K562 (cell line): ENCODE measurements at regions not wholly inside any gene's neighbourhood (a gene's known extent, or its start where the extent isn't known, plus 50 kb on each side); places are given as distances from the start of the nearest gene placed in this dataset.

Source experiments
- ATAC-seq: fragments of 200-7000 bp; cut with Tn5 transposase; 3 replicates; pipeline ENCODE4 v1.9.1; 2020; ENCODE audit warnings: moderate library complexity
- BruUV-seq: library from RNA; stranded (reverse); fragments of 400-500 nt; replicated peaks from 2 replicates; lab custom pipeline; 2021; lab: Mats Ljungman, UMichigan
- CTCF ChIA-PET: fragments of 300-600 bp; formaldehyde crosslinking; extraction: SDS; loops from one replicate; lab custom pipeline; 2021; ENCODE audit warnings: low intra/inter-chr PET ratio; lab: Yijun Ruan, JAX
- POLR2A ChIA-PET: fragments of 300-600, 350-650 bp; sonication (Branson Sonifier 250); formaldehyde crosslinking; extraction: SDS; loops from one replicate; lab custom pipeline; 2021; ENCODE audit warnings: antibody characterized with exemption, inconsistent platforms; lab: Yijun Ruan, JAX
- DNase-seq, 4 experiments: peaks; one replicate each; pipeline versions ENCODE4 v3.0.0 to v3.0.0-alpha.2; 2011 to 2018; ENCODE audit warnings: low spot score in 3 of 4, mixed read lengths in 3 of 4; ENCODE audit errors: extremely low read depth in 1 of 4
- FAIRE-seq: peaks from 2 replicates; lab custom pipeline; 2011; peaks lifted over from hg19 to GRCh38; lab: Jason Lieb, UNC
- H2AFZ ChIP-seq: 2 replicates; pipeline ENCODE4 v1.6.0; 2011; ENCODE audit warnings: low read depth, low read length, control low read depth, inconsistent platforms
- H3K27ac ChIP-seq: fragments of 200-600 bp; 3 replicates; pipeline ENCODE4 v1.8.0; 2011; ENCODE audit warnings: low read depth, mild to moderate bottlenecking, control low read depth, inconsistent platforms, low read length, moderate library complexity, mixed read lengths; ENCODE audit errors: extremely low read depth
- H3K27me3 ChIP-seq, 2 experiments: fragments of 300-600 bp in 1 of 2; 2 replicates in 1 of 2; 3 replicates in 1 of 2; pipeline versions ENCODE4 v1.6.0 to v1.8.0; 2011; ENCODE audit warnings: inconsistent platforms in 2 of 2, low read length in 2 of 2, mild to moderate bottlenecking in 1 of 2, mixed read lengths in 1 of 2, moderate library complexity in 1 of 2; ENCODE audit not compliant: control insufficient read depth in 2 of 2, insufficient read depth in 2 of 2
- H3K36me3 ChIP-seq: fragments of 300-600 bp; 3 replicates; pipeline ENCODE4 v1.8.0; 2011; ENCODE audit warnings: mild to moderate bottlenecking, low read length, inconsistent platforms; ENCODE audit not compliant: control insufficient read depth, insufficient read depth
- H3K4me1 ChIP-seq, 2 experiments: fragments of 200-600 bp in 1 of 2; replicated peaks in 1 of 2; 2 replicates in 1 of 2; 3 replicates in 1 of 2; pipeline versions ENCODE4 v1.5.1 to v1.8.0; 2011; ENCODE audit warnings: inconsistent platforms in 2 of 2, low read length in 2 of 2, mild to moderate bottlenecking in 1 of 2, mixed read lengths in 1 of 2, moderate library complexity in 1 of 2; ENCODE audit not compliant: control insufficient read depth in 2 of 2, insufficient read depth in 2 of 2
- H3K4me2 ChIP-seq: 2 replicates; pipeline ENCODE4 v1.6.1; 2011; ENCODE audit warnings: low read length, control low read depth, inconsistent platforms, mixed read lengths; ENCODE audit not compliant: insufficient read depth
- H3K4me3 ChIP-seq: fragments of 200-600 bp; sonication (generic), shearing (Covaris generic); 2 replicates; pipeline ENCODE4 v1.5.1; 2016; ENCODE audit warnings: control low read depth, inconsistent platforms
- H3K79me2 ChIP-seq: fragments of 200-600 bp; 3 replicates; pipeline ENCODE4 v1.8.0; 2011; ENCODE audit warnings: low read length, inconsistent platforms; ENCODE audit not compliant: control insufficient read depth, insufficient read depth
- H3K9ac ChIP-seq, 2 experiments: 2 replicates each; pipeline versions ENCODE4 v1.6.0 to v1.6.1; 2011; ENCODE audit warnings: low read depth in 2 of 2, low read length in 2 of 2, control low read depth in 1 of 2, inconsistent platforms in 1 of 2, mild to moderate bottlenecking in 1 of 2, mixed read lengths in 1 of 2; ENCODE audit not compliant: insufficient read depth in 1 of 2
- H3K9me1 ChIP-seq: one replicate; pipeline ENCODE4 v1.6.0; 2011; ENCODE audit warnings: inconsistent platforms, mild to moderate bottlenecking, low read length, moderate library complexity; ENCODE audit not compliant: control insufficient read depth, insufficient read depth
- H3K9me3 ChIP-seq: replicated peaks from 2 replicates; pipeline ENCODE4 v1.5.1; 2011; ENCODE audit warnings: low read depth, low read length, inconsistent platforms; ENCODE audit not compliant: control insufficient read depth, insufficient read depth
- H4K20me1 ChIP-seq: replicated peaks from 2 replicates; pipeline ENCODE4 v1.6.1; 2011; ENCODE audit warnings: low read length, inconsistent platforms, mixed read lengths; ENCODE audit not compliant: control insufficient read depth, insufficient read depth
- ATF7 ChIP-seq: fragments of 450-650 bp; IDR thresholded peaks from 2 replicates; pipeline ENCODE4 v1.7.1; 2014; ENCODE audit warnings: mild to moderate bottlenecking, moderate library complexity
- C11orf30 ChIP-seq: fragments of 450-650 bp; IDR thresholded peaks from 2 replicates; pipeline ENCODE4 v1.6.1; 2016; ENCODE audit warnings: low read depth, mild to moderate bottlenecking
- CAMTA2 ChIP-seq: fragments of 250-450 bp; sonication (Bioruptor Pico); conservative IDR thresholded peaks from 2 replicates; pipeline ENCODE4 v1.5.1; 2022
- CREB5 ChIP-seq: fragments of 250-450 bp; sonication (Bioruptor Pico); IDR thresholded peaks from 2 replicates; pipeline ENCODE4 v1.5.0; 2020; ENCODE audit warnings: mild to moderate bottlenecking
- ESRRA ChIP-seq: fragments of 450-650 bp; IDR thresholded peaks from 2 replicates; pipeline ENCODE4 v1.6.1; 2014; ENCODE audit warnings: low read depth, mild to moderate bottlenecking, moderate library complexity, borderline replicate concordance
- HDGF ChIP-seq: fragments of 450-650 bp; IDR thresholded peaks from 2 replicates; pipeline ENCODE4 v1.6.1; 2016
- JUN ChIP-seq, 2 experiments: sonication (generic) in 1 of 2; formaldehyde crosslinking in 1 of 2; IDR thresholded peaks; 2 replicates each; pipeline versions ENCODE4 v1.6.1 to v1.8.0; 2012 to 2022; ENCODE audit warnings: borderline replicate concordance in 2 of 2, mild to moderate bottlenecking in 2 of 2, improper control_type of control experiment in 1 of 2, low read depth in 1 of 2, low read length in 1 of 2, missing genetic modification reagents in 1 of 2
- MYBL2 ChIP-seq, 2 experiments: fragments of 450-650 bp in 1 of 2; sonication (generic) in 1 of 2; formaldehyde crosslinking in 1 of 2; IDR thresholded peaks; 2 replicates each; pipeline versions ENCODE4 v1.6.1 to v1.8.1; 2017 to 2022; ENCODE audit warnings: borderline replicate concordance in 1 of 2, inconsistent platforms in 1 of 2, low read depth in 1 of 2, mild to moderate bottlenecking in 1 of 2, missing genetic modification reagents in 1 of 2, moderate library complexity in 1 of 2
- MYC ChIP-seq, 2 experiments: fragments of 250-450 bp in 1 of 2; sonication (Bioruptor Pico) in 1 of 2; IDR thresholded peaks; 2 replicates each; pipeline versions ENCODE4 v1.5.1 to v1.6.1; 2012 to 2021; ENCODE audit warnings: low read depth in 2 of 2, borderline replicate concordance in 1 of 2, improper control_type of control experiment in 1 of 2, low read length in 1 of 2, mild to moderate bottlenecking in 1 of 2, moderate library complexity in 1 of 2
- NRF1 ChIP-seq, 2 experiments: fragments of 450-650 bp; IDR thresholded peaks in 1 of 2; conservative IDR thresholded peaks in 1 of 2; 2 replicates each; pipeline ENCODE4 v1.6.1; 2014; ENCODE audit warnings: mild to moderate bottlenecking in 2 of 2
- SIN3B ChIP-seq: fragments of 450-650 bp; IDR thresholded peaks from 2 replicates; pipeline ENCODE4 v1.6.1; 2017; ENCODE audit warnings: low read depth, mild to moderate bottlenecking, moderate library complexity
- SMC3 ChIP-seq: conservative IDR thresholded peaks from 2 replicates; pipeline ENCODE4 v1.6.1; 2011; ENCODE audit warnings: low read depth, low read length, improper control_type of control experiment; ENCODE audit not compliant: insufficient read depth
- TBL1XR1 ChIP-seq, 2 experiments: IDR thresholded peaks; 2 replicates each; pipeline ENCODE4 v1.6.1; 2012; ENCODE audit warnings: improper control_type of control experiment in 2 of 2, low read length in 2 of 2, mild to moderate bottlenecking in 1 of 2
- YY1 ChIP-seq, 3 experiments: IDR thresholded peaks; 2 replicates each; pipeline ENCODE4 v1.6.1; 2011; ENCODE audit warnings: low read length in 2 of 3, mild to moderate bottlenecking in 2 of 3, moderate library complexity in 2 of 3, borderline replicate concordance in 1 of 3, control low read depth in 1 of 3, low read depth in 1 of 3; ENCODE audit not compliant: insufficient read depth in 3 of 3, insufficient replicate concordance in 2 of 3, control insufficient read depth in 1 of 3, insufficient read length in 1 of 3; ENCODE audit errors: extremely low read depth in 1 of 3
- ZBTB12 ChIP-seq: fragments of 250-450 bp; sonication (Bioruptor Pico); IDR thresholded peaks from 2 replicates; pipeline ENCODE4 v1.4.0; 2020
- ZNF124 ChIP-seq: sonication (generic); formaldehyde crosslinking; IDR thresholded peaks from 2 replicates; pipeline ENCODE4 v1.8.1; 2022; ENCODE audit warnings: missing genetic modification reagents
- ZNF146 ChIP-seq: IDR thresholded peaks from one replicate; pipeline ENCODE4 v1.6.1; 2018; ENCODE audit warnings: missing compliant biosample characterization; ENCODE audit not compliant: unreplicated experiment
- ZNF668 ChIP-seq: fragments of 250-450 bp; sonication (Bioruptor Pico); IDR thresholded peaks from 2 replicates; pipeline ENCODE4 v1.8.0; 2022; ENCODE audit warnings: mild to moderate bottlenecking, inconsistent platforms
- WGBS: fragments of 100-300 bp; shearing (Covaris generic); methylation state at CpG from one replicate; pipeline ENCODE4 v1.1.6; 2016; ENCODE audit warnings: low coverage, mixed read lengths; ENCODE audit not compliant: insufficient coverage; ENCODE audit errors: missing lambda C conversion rate; 5-methylcytosine and 5-hydroxymethylcytosine counted together
- in situ Hi-C: fragments of 300-500 bp; cut with MboI; formaldehyde crosslinking; loops from 4 replicates; pipeline ENCODE4 v1.15.0; 2018; ENCODE audit warnings: inconsistent platforms, mixed read lengths
- intact Hi-C: fragments of 100-400 bp; cut with micrococcal nuclease; formaldehyde crosslinking; loops from 2 replicates; pipeline ENCODE4 v1.14.2; 2022
- TF ChIP-seq, protein P1 (sequence below), 2 experiments: fragments of 450-650 bp; conservative IDR thresholded peaks; 2 replicates each; pipeline ENCODE4 v1.6.1; 2017; ENCODE audit warnings: mild to moderate bottlenecking in 2 of 2, moderate library complexity in 2 of 2

DNA sequence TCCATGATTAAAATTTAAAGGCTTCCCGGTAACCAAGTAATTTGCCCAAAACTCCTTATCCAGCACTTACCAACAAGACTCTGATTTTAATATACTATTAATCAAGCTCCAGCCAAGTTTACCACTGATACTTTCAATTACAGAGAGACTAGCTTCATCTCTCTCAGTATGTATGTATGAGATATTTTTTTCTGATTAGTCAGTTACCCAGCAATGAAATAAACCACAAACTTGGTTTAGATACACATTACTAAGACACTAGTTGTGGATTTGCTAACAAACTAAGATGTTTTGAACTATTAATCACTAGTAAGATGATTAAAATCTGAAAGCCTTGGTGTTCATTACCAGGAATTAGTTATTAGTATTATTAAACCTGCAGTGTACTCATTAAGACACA is 1272.2 kb upstream of the ACVR2A start:
- no TSS peak for BruUV-seq
- TF ChIP-seq CAMTA2 (CRISPR knock-in tag) (no peak), ZBTB12 (CRISPR knock-in tag) (no peak), NRF1 (conservative IDR thresholded peaks at IDR 0.05 in 1 of 2, IDR thresholded peaks at IDR 0.05 in 1 of 2) (no peak), ZNF146 (no peak), ATF7 (no peak), MYBL2 (IDR thresholded peaks at IDR 0.05; ENCODE audit: low read depth) (no peak), MYBL2 (CRISPR knock-in tag; IDR thresholded peaks at IDR 0.05; ENCODE audit: borderline replicate concordance) (no peak), MYC (IDR thresholded peaks at IDR 0.05; ENCODE audit: low read depth, low read length) (no peak), MYC (CRISPR knock-in tag; IDR thresholded peaks at IDR 0.05; ENCODE audit: borderline replicate concordance, low read depth) (no peak), YY1 (IDR thresholded peaks at IDR 0.05; ENCODE audit: borderline replicate concordance in 1 of 3, control insufficient read depth in 1 of 3, extremely low read depth in 1 of 3, insufficient read depth in 3 of 3, insufficient read length in 1 of 3, insufficient replicate concordance in 2 of 3, low read depth in 1 of 3, low read length in 2 of 3) (no peak), ESRRA (no peak), SIN3B (no peak), JUN (IDR thresholded peaks at IDR 0.05; ENCODE audit: borderline replicate concordance, low read depth, low read length) (no peak), JUN (CRISPR knock-in tag; IDR thresholded peaks at IDR 0.05; ENCODE audit: borderline replicate concordance) (no peak), SMC3 (no peak), ZNF124 (CRISPR knock-in tag) (no peak), ZNF668 (CRISPR knock-in tag) (no peak), CREB5 (no peak), TBL1XR1 (IDR thresholded peaks at IDR 0.05; ENCODE audit: low read length in 2 of 2) (no peak), C11orf30 (no peak), HDGF (no peak)
- TF ChIP-seq, protein P1, sequence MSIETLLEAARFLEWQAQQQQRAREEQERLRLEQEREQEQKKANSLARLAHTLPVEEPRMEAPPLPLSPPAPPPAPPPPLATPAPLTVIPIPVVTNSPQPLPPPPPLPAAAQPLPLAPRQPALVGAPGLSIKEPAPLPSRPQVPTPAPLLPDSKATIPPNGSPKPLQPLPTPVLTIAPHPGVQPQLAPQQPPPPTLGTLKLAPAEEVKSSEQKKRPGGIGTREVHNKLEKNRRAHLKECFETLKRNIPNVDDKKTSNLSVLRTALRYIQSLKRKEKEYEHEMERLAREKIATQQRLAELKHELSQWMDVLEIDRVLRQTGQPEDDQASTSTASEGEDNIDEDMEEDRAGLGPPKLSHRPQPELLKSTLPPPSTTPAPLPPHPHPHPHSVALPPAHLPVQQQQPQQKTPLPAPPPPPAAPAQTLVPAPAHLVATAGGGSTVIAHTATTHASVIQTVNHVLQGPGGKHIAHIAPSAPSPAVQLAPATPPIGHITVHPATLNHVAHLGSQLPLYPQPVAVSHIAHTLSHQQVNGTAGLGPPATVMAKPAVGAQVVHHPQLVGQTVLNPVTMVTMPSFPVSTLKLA (conservative IDR thresholded peaks at IDR 0.05): no peak
- TF ChIP-seq, all 486 proteins: peak for 0
- H3K4me1 ChIP-seq: no peaks in the 10 kb centered on the region
- H3K27me3 ChIP-seq: no peaks in the 10 kb centered on the region
- H3K4me3 ChIP-seq: no peak overlapping the region
- no peak overlapping the region for H3K4me2 ChIP-seq
- ATAC-seq: no peak
- 0% methylated on average over 1 of the region's 1 CpG for WGBS
- H3K27ac ChIP-seq: no peak overlapping the region
- intact Hi-C loops: no loop called here
- no peaks in the 10 kb centered on the region for H4K20me1 ChIP-seq
- H3K9ac ChIP-seq: no peak overlapping the region
- H3K9me1 ChIP-seq: no peaks in the 10 kb centered on the region
- POLR2A ChIA-PET: no interaction called here
- no peaks in the 10 kb centered on the region for H3K36me3 ChIP-seq
- no peaks in the 10 kb centered on the region; the same call in 1 of the 2 replicates for H3K9me3 ChIP-seq
- no peak for DNase-seq
- FAIRE-seq: no peak
- H2AFZ ChIP-seq: no peak overlapping the region
- CTCF ChIA-PET: no interaction called here
- in situ Hi-C loops: no loop called here
- no peaks in the 10 kb centered on the region for H3K79me2 ChIP-seq
